ENCODE measurements at regions not wholly inside any gene's neighbourhood (a gene's known extent, or its start where the extent isn't known, plus 50 kb on each side); places are given as distances from the start of the nearest gene placed in this dataset.

DNA sequence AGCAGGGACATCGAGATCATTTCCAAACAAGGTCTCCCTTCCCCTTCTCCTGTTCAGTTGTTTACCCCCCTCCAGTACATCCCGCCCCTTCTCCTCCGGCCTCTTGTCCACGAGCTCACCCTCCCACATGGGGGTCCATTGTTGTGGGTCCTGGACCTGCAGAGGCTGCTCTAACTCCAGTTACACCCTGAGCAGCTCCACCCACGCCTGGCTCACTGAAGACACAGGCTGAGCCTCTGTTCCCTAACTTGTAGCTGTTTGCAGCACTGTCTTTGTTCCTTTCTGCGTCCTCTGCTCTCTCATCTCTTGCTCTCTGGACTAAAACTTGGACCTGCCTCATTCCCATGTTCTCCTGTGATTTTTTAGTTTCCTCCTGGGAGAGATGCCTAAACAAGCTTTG, 377.5 kb downstream of the MED10 start:
- TF ChIP-seq, protein P1, sequence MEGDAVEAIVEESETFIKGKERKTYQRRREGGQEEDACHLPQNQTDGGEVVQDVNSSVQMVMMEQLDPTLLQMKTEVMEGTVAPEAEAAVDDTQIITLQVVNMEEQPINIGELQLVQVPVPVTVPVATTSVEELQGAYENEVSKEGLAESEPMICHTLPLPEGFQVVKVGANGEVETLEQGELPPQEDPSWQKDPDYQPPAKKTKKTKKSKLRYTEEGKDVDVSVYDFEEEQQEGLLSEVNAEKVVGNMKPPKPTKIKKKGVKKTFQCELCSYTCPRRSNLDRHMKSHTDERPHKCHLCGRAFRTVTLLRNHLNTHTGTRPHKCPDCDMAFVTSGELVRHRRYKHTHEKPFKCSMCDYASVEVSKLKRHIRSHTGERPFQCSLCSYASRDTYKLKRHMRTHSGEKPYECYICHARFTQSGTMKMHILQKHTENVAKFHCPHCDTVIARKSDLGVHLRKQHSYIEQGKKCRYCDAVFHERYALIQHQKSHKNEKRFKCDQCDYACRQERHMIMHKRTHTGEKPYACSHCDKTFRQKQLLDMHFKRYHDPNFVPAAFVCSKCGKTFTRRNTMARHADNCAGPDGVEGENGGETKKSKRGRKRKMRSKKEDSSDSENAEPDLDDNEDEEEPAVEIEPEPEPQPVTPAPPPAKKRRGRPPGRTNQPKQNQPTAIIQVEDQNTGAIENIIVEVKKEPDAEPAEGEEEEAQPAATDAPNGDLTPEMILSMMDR (IDR thresholded peaks at IDR 0.05) = no peak
- TF ChIP-seq POLR2A (IDR thresholded peaks at IDR 0.05) = no peak

All from heart left ventricle (tissue), 13 donors.